A673 (cell line): ENCODE measurements at regions not wholly inside any gene's neighbourhood (a gene's known extent, or its start where the extent isn't known, plus 50 kb on each side); places are given as distances from the start of the nearest gene placed in this dataset.

Experiments
- BruUV-seq: library from RNA; stranded (reverse); fragments of 400-500 nt; replicated peaks from 2 replicates; lab custom pipeline; 2021; lab: Mats Ljungman, UMichigan
- CTCF ChIA-PET: fragments of 300-600 bp; sonication (Branson Sonifier 250); formaldehyde crosslinking; loops from one replicate; lab custom pipeline; 2022; ENCODE audit warnings: antibody characterized with exemption; lab: Charles Lee
- POLR2A ChIA-PET: fragments of 300-600 bp; sonication (Branson Sonifier 250); formaldehyde crosslinking; loops from one replicate; lab custom pipeline; 2022; ENCODE audit warnings: antibody characterized with exemption; ENCODE audit not compliant: low non-redundant PET; lab: Charles Lee
- DNase-seq: peaks from one replicate; pipeline ENCODE4 v3.0.0-alpha.2; 2015; ENCODE audit warnings: low spot score
- H3K27ac ChIP-seq: fragments of 200-600 bp; sonication (generic); 2 replicates; pipeline ENCODE4 v1.5.1; 2016; ENCODE audit warnings: mixed run types, low read depth, mild to moderate bottlenecking, mixed read lengths, antibody characterized with exemption, low read length; ENCODE audit not compliant: poor library complexity, severe bottlenecking
- H3K27me3 ChIP-seq: fragments of 200-600 bp; sonication (generic); replicated peaks from 2 replicates; pipeline ENCODE4 v1.6.1; 2017; ENCODE audit warnings: mixed run types, low read depth, mild to moderate bottlenecking, mixed read lengths, antibody characterized with exemption, low read length; ENCODE audit not compliant: insufficient read depth, poor library complexity
- H3K36me3 ChIP-seq: fragments of 200-600 bp; sonication (generic); 2 replicates; pipeline ENCODE4 v1.6.1; 2016; ENCODE audit warnings: mixed run types, mild to moderate bottlenecking, mixed read lengths, antibody characterized with exemption, low read length; ENCODE audit not compliant: insufficient read depth, poor library complexity, severe bottlenecking
- H3K4me1 ChIP-seq: fragments of 200-600 bp; sonication (generic); 2 replicates; pipeline ENCODE4 v1.6.1; 2017; ENCODE audit warnings: mixed run types, mild to moderate bottlenecking, mixed read lengths, antibody characterized with exemption, low read length; ENCODE audit not compliant: insufficient read depth, poor library complexity, severe bottlenecking
- H3K4me3 ChIP-seq: fragments of 200-600 bp; sonication (generic); 2 replicates; pipeline ENCODE4 v1.5.1; 2016; ENCODE audit warnings: low read depth, mixed run types, mild to moderate bottlenecking, mixed read lengths, low read length; ENCODE audit not compliant: poor library complexity, severe bottlenecking
- H3K9me3 ChIP-seq: fragments of 200-600 bp; sonication (generic); 2 replicates; pipeline ENCODE4 v1.6.1; 2016; ENCODE audit warnings: mixed run types, low read depth, mild to moderate bottlenecking, mixed read lengths, antibody characterized with exemption, low read length; ENCODE audit not compliant: poor library complexity, severe bottlenecking
- CTCF ChIP-seq: fragments of 300-800, 200-600 bp; sonication (generic); conservative IDR thresholded peaks from 2 replicates; pipeline ENCODE4 v1.5.1; 2017; ENCODE audit warnings: low read depth, mild to moderate bottlenecking, antibody characterized with exemption, low read length, moderate library complexity, mixed read lengths
- EZH2 ChIP-seq: fragments of 200-600 bp; sonication (generic); IDR thresholded peaks from 2 replicates; pipeline ENCODE4 v1.6.1; 2017; ENCODE audit warnings: borderline replicate concordance, low read depth, mild to moderate bottlenecking, mixed read lengths, antibody characterized with exemption, low read length; ENCODE audit not compliant: poor library complexity, severe bottlenecking
- intact Hi-C: fragments of 100-400 bp; cut with micrococcal nuclease; formaldehyde crosslinking; loops from one replicate; pipeline ENCODE4 v1.10.0; 2022; ENCODE audit not compliant: unreplicated experiment

DNA sequence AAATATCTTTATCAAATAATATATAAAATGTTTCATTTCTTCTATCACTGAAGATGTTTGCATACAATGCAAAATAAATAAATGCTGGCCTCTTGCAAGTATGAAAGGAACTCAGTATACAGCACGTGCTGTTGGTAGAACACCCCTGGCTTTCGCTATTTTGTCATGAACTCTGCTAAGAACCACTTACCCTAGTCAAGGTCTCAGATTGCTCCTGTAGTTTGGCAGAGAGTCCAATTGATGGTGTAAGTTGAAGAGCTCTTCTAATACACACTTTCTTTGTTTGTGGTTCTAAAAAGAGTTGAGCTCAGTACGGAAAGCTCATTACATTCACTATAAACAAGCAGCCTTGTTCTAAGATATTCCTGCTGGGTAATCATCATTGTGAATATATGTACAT, 1258.9 kb downstream of the EFNB2 start:
- DNase-seq: no peak
- no TSS peak for BruUV-seq
- no peak for TF ChIP-seq EZH2
- TF ChIP-seq CTCF: no peak
- Histone ChIP-seq H3K4me3 (no peak overlapping the region), H3K27me3 (no peaks in the 10 kb centered on the region), H3K4me1 (no peaks in the 10 kb centered on the region), H3K9me3 (no peaks in the 10 kb centered on the region), H3K27ac (no peak overlapping the region), H3K36me3 (no peaks in the 10 kb centered on the region)
- intact Hi-C loops: no loop called here
- ChIA-PET CTCF (no interaction called here), POLR2A (no interaction called here)

DNA sequence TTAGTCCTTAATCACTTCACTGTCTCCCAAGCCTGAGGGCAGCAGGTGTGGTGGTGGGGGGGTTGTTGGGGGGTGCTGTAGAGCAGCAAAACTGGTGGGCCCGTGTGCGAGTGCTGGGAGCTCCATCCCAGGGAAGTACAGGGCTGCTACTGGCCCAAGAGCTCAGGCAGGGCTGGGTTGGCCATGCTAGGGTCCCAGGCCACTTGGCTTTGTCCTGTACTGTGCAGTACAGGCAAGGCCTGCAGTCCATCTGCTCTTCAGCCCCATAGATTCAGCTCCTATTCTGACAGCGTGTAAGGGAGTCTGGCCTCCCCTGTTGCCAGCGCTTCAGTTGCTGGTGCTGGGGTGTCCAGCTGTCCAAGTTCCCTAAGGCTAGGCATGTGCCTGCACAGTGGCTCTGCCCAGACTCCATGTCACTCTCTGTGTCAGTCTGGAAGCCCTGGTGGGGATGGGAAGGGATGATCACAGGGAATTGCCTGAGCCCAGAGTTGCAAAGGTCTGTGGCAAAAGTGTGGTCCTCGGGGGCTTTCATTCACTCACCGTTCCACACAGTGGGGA, 1261.7 kb downstream of the EFNB2 start:
- DNase-seq: no peak
- Histone ChIP-seq H3K9me3 (no peaks in the 10 kb centered on the region), H3K27ac (no peak overlapping the region), H3K36me3 (no peaks in the 10 kb centered on the region), H3K4me1 (no peaks in the 10 kb centered on the region), H3K4me3 (no peak overlapping the region), H3K27me3 (no peaks in the 10 kb centered on the region)
- CTCF ChIA-PET: no interaction called here
- POLR2A ChIA-PET: no interaction called here
- intact Hi-C loops: no loop called here
- BruUV-seq: no TSS peak
- no peak for TF ChIP-seq EZH2
- no peak for TF ChIP-seq CTCF

- no peaks in the 10 kb centered on the region for H3K36me3 ChIP-seq
- no TSS peak for BruUV-seq
- no peaks in the 10 kb centered on the region for H3K27me3 ChIP-seq
- TF ChIP-seq CTCF (no peak), EZH2 (no peak)
- no peak overlapping the region for H3K4me3 ChIP-seq
- H3K9me3 ChIP-seq: no peaks in the 10 kb centered on the region
- no peak for DNase-seq
- H3K4me1 ChIP-seq: no peaks in the 10 kb centered on the region
- intact Hi-C loops: no loop called here
- ChIA-PET POLR2A (no interaction called here), CTCF (no interaction called here)
- H3K27ac ChIP-seq: no peak overlapping the region
Observed at GRCh38 chr13:105272660-105273631, 1262.5 kb downstream of the EFNB2 start.
